Karpas-422 (cell line): ENCODE measurements at regions not wholly inside any gene's neighbourhood (a gene's known extent, or its start where the extent isn't known, plus 50 kb on each side); places are given as distances from the start of the nearest gene placed in this dataset.

Experiments used
- DNase-seq: peaks from one replicate; pipeline ENCODE4 v3.0.0-alpha.2; 2015
- H2AFZ ChIP-seq: fragments of 200-600 bp; sonication (generic); 2 replicates; pipeline ENCODE4 v1.6.1; 2014; ENCODE audit warnings: antibody characterized with exemption, low read length, mixed read lengths
- H3K27ac ChIP-seq: fragments of 200-600 bp; sonication (generic); 2 replicates; pipeline ENCODE4 v1.5.1; 2014; ENCODE audit warnings: mild to moderate bottlenecking, low read length, moderate library complexity
- H3K27me3 ChIP-seq: fragments of 200-600 bp; sonication (generic); 2 replicates; pipeline ENCODE4 v1.6.1; 2014; ENCODE audit warnings: low read length, mixed read lengths
- H3K36me3 ChIP-seq: fragments of 200-600 bp; sonication (generic); 2 replicates; pipeline ENCODE4 v1.6.1; 2014; ENCODE audit warnings: low read length, mixed read lengths; ENCODE audit not compliant: insufficient read depth
- H3K4me1 ChIP-seq: fragments of 200-600 bp; sonication (generic); 2 replicates; pipeline ENCODE4 v1.6.1; 2014; ENCODE audit warnings: mild to moderate bottlenecking, low read length, mixed read lengths
- H3K4me2 ChIP-seq: fragments of 200-600 bp; sonication (generic); 2 replicates; pipeline ENCODE4 v1.6.1; 2014; ENCODE audit warnings: low read length, low read depth, mild to moderate bottlenecking; ENCODE audit not compliant: poor library complexity, severe bottlenecking
- H3K4me3 ChIP-seq: fragments of 200-600 bp; sonication (generic); 2 replicates; pipeline ENCODE4 v1.5.1; 2014; ENCODE audit warnings: mild to moderate bottlenecking, antibody characterized with exemption, low read length, mixed read lengths
- H3K79me2 ChIP-seq: fragments of 200-600 bp; sonication (generic); 2 replicates; pipeline ENCODE4 v1.6.1; 2014; ENCODE audit warnings: mild to moderate bottlenecking, low read length, mixed read lengths
- H3K9ac ChIP-seq: fragments of 200-600 bp; sonication (generic); 2 replicates; pipeline ENCODE4 v1.6.0; 2014; ENCODE audit warnings: low read length
- H3K9me2 ChIP-seq: fragments of 200-600 bp; sonication (generic), shearing (Covaris generic); replicated peaks from 2 replicates; pipeline ENCODE4 v1.6.0; 2014; ENCODE audit warnings: mild to moderate bottlenecking, low read length, moderate library complexity; ENCODE audit not compliant: insufficient read depth
- H3K9me3 ChIP-seq: fragments of 300-700, 200-600 bp; sonication (generic); 2 replicates; pipeline ENCODE4 v1.6.1; 2014; ENCODE audit warnings: low read length, mixed read lengths
- H4K20me1 ChIP-seq: fragments of 200-600 bp; sonication (generic); 2 replicates; pipeline ENCODE4 v1.6.1; 2014; ENCODE audit warnings: mild to moderate bottlenecking, antibody characterized with exemption, low read length, low read depth; ENCODE audit not compliant: insufficient read depth

DNA sequence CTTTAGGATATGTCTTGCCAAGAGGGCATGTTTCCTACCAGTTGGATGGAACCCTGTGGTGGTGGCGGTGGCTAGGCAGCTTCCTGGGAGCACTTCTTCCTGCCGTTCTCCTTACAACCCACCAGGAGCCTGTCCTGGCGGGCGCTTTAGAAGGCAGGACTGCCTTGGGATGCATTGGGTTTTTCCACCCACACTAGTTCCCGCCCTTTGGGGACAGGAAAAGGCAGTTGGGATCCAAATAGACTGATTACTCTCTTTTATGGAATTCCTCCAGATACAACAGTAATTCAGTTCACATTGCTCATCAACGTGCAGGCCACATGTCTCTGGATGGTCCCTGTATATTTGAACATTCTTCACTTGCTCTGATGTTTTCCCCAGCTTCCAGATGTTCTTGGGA, 305.7 kb upstream of the SSTR1 start:
- DNase-seq, result no peak
- H2AFZ ChIP-seq, result peak overlapping the region; percentile 23; the same call in 1 of the 2 replicates
- no peaks in the 10 kb centered on the region; the same call in 1 of the 2 replicates for H3K9me3 ChIP-seq
- no peak overlapping the region for H3K27ac ChIP-seq
- H3K9me2 ChIP-seq, result no peaks in the 10 kb centered on the region
- H3K9ac ChIP-seq, result no peak overlapping the region
- no peaks in the 10 kb centered on the region for H3K27me3 ChIP-seq
- no peaks in the 10 kb centered on the region for H3K36me3 ChIP-seq
- no peaks in the 10 kb centered on the region for H4K20me1 ChIP-seq
- no peak overlapping the region for H3K4me2 ChIP-seq
- H3K4me1 ChIP-seq, result peaks cover 41% of the 10 kb centered on the region
- no peaks in the 10 kb centered on the region for H3K79me2 ChIP-seq
- no peak overlapping the region for H3K4me3 ChIP-seq

- Histone ChIP-seq H2AFZ (peak overlapping the region; percentile 33; the same call in 1 of the 2 replicates), H4K20me1 (no peaks in the 10 kb centered on the region), H3K4me3 (no peak overlapping the region), H3K4me1 (peaks cover 46% of the 10 kb centered on the region), H3K9me2 (no peaks in the 10 kb centered on the region), H3K9ac (0 out of 2 replicates have a peak overlapping the region, but pooled peaks have one; percentile 7), H3K9me3 (no peaks in the 10 kb centered on the region; the same call in 1 of the 2 replicates), H3K27ac (peak overlapping the region; percentile 18), H3K27me3 (no peaks in the 10 kb centered on the region), H3K79me2 (no peaks in the 10 kb centered on the region), H3K36me3 (0 out of 2 replicates have a peak, but pooled peaks cover 4% of the 10 kb centered on the region), H3K4me2 (peak overlapping the region; percentile 40)
- DNase-seq, result peak; percentile 96
These were observed 304.1 kb upstream of the SSTR1 start for GRCh38 chr14:37903343-37904191.

DNA sequence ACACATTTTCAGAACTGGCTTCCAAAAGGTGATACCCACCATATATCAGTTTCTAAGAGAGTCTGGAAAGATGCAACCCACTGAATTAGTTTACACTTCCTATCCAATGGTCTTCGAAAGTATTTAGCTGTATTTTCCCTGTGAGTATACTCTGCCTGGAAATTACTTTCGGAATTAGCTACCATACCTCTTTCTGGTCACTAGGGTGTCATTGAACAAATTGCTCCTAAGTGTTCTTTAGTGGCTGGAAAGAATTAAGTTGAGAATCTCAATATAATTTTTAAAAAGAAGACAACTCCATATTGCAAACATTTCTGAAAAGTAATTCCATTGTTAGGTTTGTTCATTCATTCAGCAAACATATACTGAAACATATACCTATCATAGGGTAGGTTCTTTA, 283.1 kb upstream of the SSTR1 start:
- no peaks in the 10 kb centered on the region for H3K9me2 ChIP-seq
- no peak overlapping the region for H3K27ac ChIP-seq
- no peak for DNase-seq
- H3K4me1 ChIP-seq, result peaks cover 15% of the 10 kb centered on the region
- no peak overlapping the region for H2AFZ ChIP-seq
- no peak overlapping the region for H3K9ac ChIP-seq
- no peak overlapping the region for H3K4me3 ChIP-seq
- no peaks in the 10 kb centered on the region for H3K36me3 ChIP-seq
- H3K79me2 ChIP-seq, result no peaks in the 10 kb centered on the region
- H3K4me2 ChIP-seq, result no peak overlapping the region
- H3K27me3 ChIP-seq, result no peaks in the 10 kb centered on the region
- no peaks in the 10 kb centered on the region for H4K20me1 ChIP-seq
- H3K9me3 ChIP-seq, result no peaks in the 10 kb centered on the region

- H3K4me2 ChIP-seq, result no peak overlapping the region
- no peak for DNase-seq
- H3K36me3 ChIP-seq, result no peaks in the 10 kb centered on the region
- peak overlapping the region; percentile 15 for H2AFZ ChIP-seq
- H3K9me2 ChIP-seq, result no peaks in the 10 kb centered on the region
- no peaks in the 10 kb centered on the region for H3K79me2 ChIP-seq
- no peak overlapping the region for H3K4me3 ChIP-seq
- H3K27me3 ChIP-seq, result no peaks in the 10 kb centered on the region
- no peak overlapping the region for H3K9ac ChIP-seq
- H3K9me3 ChIP-seq, result no peaks in the 10 kb centered on the region
- H4K20me1 ChIP-seq, result no peaks in the 10 kb centered on the region
- H3K27ac ChIP-seq, result no peak overlapping the region
- H3K4me1 ChIP-seq, result peaks cover 46% of the 10 kb centered on the region
These were observed 275.7 kb upstream of the SSTR1 start for GRCh38 chr14:37932008-37932407.

- no peaks in the 10 kb centered on the region for H3K9me3 ChIP-seq
- no peak overlapping the region for H3K27ac ChIP-seq
- peaks cover 51% of the 10 kb centered on the region for H3K4me1 ChIP-seq
- H3K4me3 ChIP-seq, result no peak overlapping the region
- H3K9me2 ChIP-seq, result no peaks in the 10 kb centered on the region
- H2AFZ ChIP-seq, result peak overlapping the region; percentile 15; the same call in 1 of the 2 replicates
- no peak for DNase-seq
- H4K20me1 ChIP-seq, result no peaks in the 10 kb centered on the region
- H3K27me3 ChIP-seq, result no peaks in the 10 kb centered on the region
- no peaks in the 10 kb centered on the region for H3K36me3 ChIP-seq
- no peaks in the 10 kb centered on the region for H3K79me2 ChIP-seq
- no peak overlapping the region for H3K4me2 ChIP-seq
- H3K9ac ChIP-seq, result no peak overlapping the region
These were observed 275.2 kb upstream of the SSTR1 start for GRCh38 chr14:37932481-37932880.

GRCh38 chr14:37936971-37937370, 270.7 kb upstream of the SSTR1 start:
- Histone ChIP-seq H3K9me2 (no peaks in the 10 kb centered on the region), H3K36me3 (no peaks in the 10 kb centered on the region), H3K9me3 (no peaks in the 10 kb centered on the region), H3K27me3 (no peaks in the 10 kb centered on the region), H3K79me2 (no peaks in the 10 kb centered on the region), H3K9ac (no peak overlapping the region), H3K27ac (no peak overlapping the region), H3K4me2 (no peak overlapping the region), H4K20me1 (no peaks in the 10 kb centered on the region), H3K4me3 (no peak overlapping the region), H2AFZ (peak overlapping the region; percentile 83), H3K4me1 (peaks cover 38% of the 10 kb centered on the region)
- no peak for DNase-seq

GRCh38 chr14:37939442-37940028, 268.2 kb upstream of the SSTR1 start:
- Histone ChIP-seq H3K4me1 (peaks cover 12% of the 10 kb centered on the region), H3K79me2 (no peaks in the 10 kb centered on the region), H3K4me3 (no peak overlapping the region), H3K27me3 (no peaks in the 10 kb centered on the region), H3K36me3 (peaks cover 10% of the 10 kb centered on the region; the same call in 1 of the 2 replicates), H3K9me3 (peaks cover 13% of the 10 kb centered on the region), H3K4me2 (no peak overlapping the region), H3K9ac (no peak overlapping the region), H3K27ac (no peak overlapping the region), H2AFZ (peak overlapping the region; percentile 68), H4K20me1 (no peaks in the 10 kb centered on the region), H3K9me2 (no peaks in the 10 kb centered on the region)
- no peak for DNase-seq

GRCh38 chr14:37945959-37946358, 261.7 kb upstream of the SSTR1 start:
- Histone ChIP-seq H4K20me1 (no peaks in the 10 kb centered on the region), H3K9me2 (no peaks in the 10 kb centered on the region), H3K79me2 (no peaks in the 10 kb centered on the region), H3K4me3 (no peak overlapping the region), H3K27me3 (no peaks in the 10 kb centered on the region), H3K36me3 (peaks cover 10% of the 10 kb centered on the region; the same call in 1 of the 2 replicates), H3K9ac (no peak overlapping the region), H3K4me2 (no peak overlapping the region), H2AFZ (0 out of 2 replicates have a peak overlapping the region, but pooled peaks have one; percentile 9), H3K9me3 (peaks cover 40% of the 10 kb centered on the region), H3K4me1 (no peaks in the 10 kb centered on the region; the same call in 1 of the 2 replicates), H3K27ac (no peak overlapping the region)
- DNase-seq, result no peak
